DOHH2 (cell line): ENCODE measurements at regions not wholly inside any gene's neighbourhood (a gene's known extent, or its start where the extent isn't known, plus 50 kb on each side); places are given as distances from the start of the nearest gene placed in this dataset.
A peak's percentile ranks its signal among the peaks of the same experiment; 100 is the strongest.

ENCODE experiments used
- H3F3A ChIP-seq: fragments of 200-600 bp; sonication (generic), shearing (Covaris generic); 2 replicates; pipeline ENCODE4 v1.6.0; 2016; ENCODE audit warnings: antibody characterized with exemption, mild to moderate bottlenecking; ENCODE audit not compliant: control insufficient read depth, insufficient read depth
- H3K27ac ChIP-seq: fragments of 200-600 bp; sonication (generic); 2 replicates; pipeline ENCODE4 v1.5.1; 2014; ENCODE audit warnings: low read depth, mild to moderate bottlenecking, low read length, moderate library complexity
- H3K27me3 ChIP-seq: fragments of 200-600 bp; sonication (generic); 2 replicates; pipeline ENCODE4 v1.6.1; 2014; ENCODE audit warnings: mild to moderate bottlenecking, low read length, mixed read lengths; ENCODE audit not compliant: control insufficient read depth
- H3K36me3 ChIP-seq: fragments of 200-600 bp; sonication (generic); 2 replicates; pipeline ENCODE4 v1.6.1; 2014; ENCODE audit warnings: mild to moderate bottlenecking, low read length, moderate library complexity, mixed read lengths; ENCODE audit not compliant: control insufficient read depth
- H3K4me1 ChIP-seq: fragments of 200-600 bp; sonication (generic); 2 replicates; pipeline ENCODE4 v1.6.1; 2014; ENCODE audit warnings: mild to moderate bottlenecking, low read length, mixed read lengths; ENCODE audit not compliant: control insufficient read depth
- H3K4me2 ChIP-seq: fragments of 200-600 bp; sonication (generic); 2 replicates; pipeline ENCODE4 v1.6.0; 2014; ENCODE audit warnings: mild to moderate bottlenecking, low read length, moderate library complexity
- H3K4me3 ChIP-seq: fragments of 200-600 bp; sonication (generic); 2 replicates; pipeline ENCODE4 v1.5.1; 2014; ENCODE audit warnings: mild to moderate bottlenecking, low read length, mixed read lengths
- H3K79me2 ChIP-seq: fragments of 200-600 bp; sonication (generic); 2 replicates; pipeline ENCODE4 v1.6.1; 2014; ENCODE audit warnings: mild to moderate bottlenecking, low read length, mixed read lengths; ENCODE audit not compliant: control insufficient read depth
- H3K9me2 ChIP-seq: fragments of 200-600 bp; sonication (generic); replicated peaks from 2 replicates; pipeline ENCODE4 v1.6.1; 2014; ENCODE audit warnings: mild to moderate bottlenecking, low read length, mixed read lengths; ENCODE audit not compliant: control insufficient read depth
- H3K9me3 ChIP-seq: fragments of 200-600 bp; sonication (generic); 2 replicates; pipeline ENCODE4 v1.6.1; 2014; ENCODE audit warnings: antibody characterized with exemption, low read length, mixed read lengths; ENCODE audit not compliant: control insufficient read depth, insufficient read depth
- H4K20me1 ChIP-seq: fragments of 200-600 bp; sonication (generic); 2 replicates; pipeline ENCODE4 v1.6.0; 2014; ENCODE audit warnings: low read depth, mild to moderate bottlenecking, antibody characterized with exemption, low read length, moderate library complexity; ENCODE audit not compliant: control insufficient read depth, insufficient read depth
- EZH2phosphoT487 ChIP-seq: fragments of 200-600 bp; sonication (generic); IDR thresholded peaks from 2 replicates; pipeline ENCODE4 v1.6.1; 2017; ENCODE audit warnings: borderline replicate concordance, mild to moderate bottlenecking, antibody characterized with exemption, low read length, moderate library complexity, mixed read lengths
- TF ChIP-seq, protein P1 (sequence below): fragments of 200-600 bp; sonication (generic); IDR thresholded peaks from one replicate; pipeline ENCODE4 v1.5.1; 2014; ENCODE audit warnings: antibody characterized with exemption, mild to moderate bottlenecking, low read depth, low read length; ENCODE audit not compliant: poor library complexity, severe bottlenecking

DNA sequence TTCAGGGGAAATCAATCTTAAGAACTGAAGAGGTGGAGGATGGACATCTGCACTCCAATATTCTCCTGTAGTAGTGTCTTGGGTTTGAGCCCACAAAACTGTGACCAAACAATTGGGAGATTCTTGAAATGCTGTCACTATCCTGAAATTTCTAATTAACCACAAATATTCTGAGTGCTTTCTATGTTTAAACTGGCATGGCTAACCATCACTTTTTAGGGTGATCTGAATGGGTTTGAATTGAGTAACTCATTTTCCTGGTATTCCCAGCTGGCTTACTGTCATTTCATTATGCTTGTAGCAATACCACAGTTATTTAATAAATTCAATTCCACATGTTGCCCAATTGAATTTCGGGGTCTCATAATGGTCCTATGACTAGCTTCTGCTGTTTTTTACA, 216.9 kb upstream of the DCBLD2 start:
- no peaks in the 10 kb centered on the region for H4K20me1 ChIP-seq
- H3K27me3 ChIP-seq = no peaks in the 10 kb centered on the region; the same call in 1 of the 2 replicates
- no peak for TF ChIP-seq EZH2phosphoT487
- TF ChIP-seq, protein P1, sequence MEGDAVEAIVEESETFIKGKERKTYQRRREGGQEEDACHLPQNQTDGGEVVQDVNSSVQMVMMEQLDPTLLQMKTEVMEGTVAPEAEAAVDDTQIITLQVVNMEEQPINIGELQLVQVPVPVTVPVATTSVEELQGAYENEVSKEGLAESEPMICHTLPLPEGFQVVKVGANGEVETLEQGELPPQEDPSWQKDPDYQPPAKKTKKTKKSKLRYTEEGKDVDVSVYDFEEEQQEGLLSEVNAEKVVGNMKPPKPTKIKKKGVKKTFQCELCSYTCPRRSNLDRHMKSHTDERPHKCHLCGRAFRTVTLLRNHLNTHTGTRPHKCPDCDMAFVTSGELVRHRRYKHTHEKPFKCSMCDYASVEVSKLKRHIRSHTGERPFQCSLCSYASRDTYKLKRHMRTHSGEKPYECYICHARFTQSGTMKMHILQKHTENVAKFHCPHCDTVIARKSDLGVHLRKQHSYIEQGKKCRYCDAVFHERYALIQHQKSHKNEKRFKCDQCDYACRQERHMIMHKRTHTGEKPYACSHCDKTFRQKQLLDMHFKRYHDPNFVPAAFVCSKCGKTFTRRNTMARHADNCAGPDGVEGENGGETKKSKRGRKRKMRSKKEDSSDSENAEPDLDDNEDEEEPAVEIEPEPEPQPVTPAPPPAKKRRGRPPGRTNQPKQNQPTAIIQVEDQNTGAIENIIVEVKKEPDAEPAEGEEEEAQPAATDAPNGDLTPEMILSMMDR = no peak
- no peak overlapping the region for H3K4me3 ChIP-seq
- no peak overlapping the region for H3K27ac ChIP-seq
- H3K9me3 ChIP-seq = no peaks in the 10 kb centered on the region
- no peaks in the 10 kb centered on the region for H3K4me1 ChIP-seq
- no peaks in the 10 kb centered on the region for H3F3A ChIP-seq
- H3K4me2 ChIP-seq = no peak overlapping the region
- H3K9me2 ChIP-seq = no peaks in the 10 kb centered on the region
- no peaks in the 10 kb centered on the region for H3K36me3 ChIP-seq
- no peaks in the 10 kb centered on the region for H3K79me2 ChIP-seq

DNA sequence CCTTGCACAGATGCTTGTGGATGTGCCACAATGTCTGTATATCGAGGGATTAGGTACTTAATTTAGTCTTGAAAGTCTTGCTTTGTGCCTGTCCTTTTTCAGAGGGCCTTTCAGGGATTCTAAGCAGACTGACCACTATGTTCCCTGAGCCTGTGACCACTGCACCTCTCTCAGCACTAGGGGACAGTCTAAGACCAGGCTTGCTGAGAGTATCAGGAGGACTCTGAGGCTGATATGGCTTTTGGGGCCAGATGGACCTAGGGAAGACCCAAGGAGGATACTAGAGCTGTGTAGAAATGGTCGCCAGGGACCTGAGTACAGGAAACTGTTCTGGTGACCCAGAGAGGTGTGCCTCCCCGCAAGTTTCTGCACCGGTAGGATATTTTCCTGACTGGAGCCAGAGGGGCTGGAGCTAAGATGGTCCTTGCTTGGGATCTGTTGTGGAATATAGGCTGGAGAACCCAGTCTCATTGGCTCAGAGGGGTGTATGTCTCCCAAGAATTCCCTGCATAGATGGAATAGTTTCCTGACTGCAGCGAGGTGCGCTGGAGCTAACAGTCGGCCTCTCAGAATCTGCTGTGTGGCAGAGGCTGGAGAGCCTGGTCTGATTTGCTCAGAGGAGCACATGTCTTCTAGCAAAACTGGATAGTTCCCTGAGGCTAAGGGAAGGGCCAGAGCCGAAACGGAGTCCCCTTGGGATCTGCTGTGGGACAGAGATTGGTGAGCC, 213.2 kb upstream of the DCBLD2 start:
- no peak for TF ChIP-seq EZH2phosphoT487
- TF ChIP-seq, protein P1 = peak; percentile 31
- Histone ChIP-seq H3K79me2 (no peaks in the 10 kb centered on the region), H4K20me1 (no peaks in the 10 kb centered on the region), H3K9me2 (no peaks in the 10 kb centered on the region), H3K4me3 (no peak overlapping the region), H3K9me3 (no peaks in the 10 kb centered on the region), H3K27ac (no peak overlapping the region), H3K4me1 (no peaks in the 10 kb centered on the region), H3K36me3 (no peaks in the 10 kb centered on the region), H3F3A (no peaks in the 10 kb centered on the region), H3K4me2 (no peak overlapping the region), H3K27me3 (no peaks in the 10 kb centered on the region; the same call in 1 of the 2 replicates)

DNA sequence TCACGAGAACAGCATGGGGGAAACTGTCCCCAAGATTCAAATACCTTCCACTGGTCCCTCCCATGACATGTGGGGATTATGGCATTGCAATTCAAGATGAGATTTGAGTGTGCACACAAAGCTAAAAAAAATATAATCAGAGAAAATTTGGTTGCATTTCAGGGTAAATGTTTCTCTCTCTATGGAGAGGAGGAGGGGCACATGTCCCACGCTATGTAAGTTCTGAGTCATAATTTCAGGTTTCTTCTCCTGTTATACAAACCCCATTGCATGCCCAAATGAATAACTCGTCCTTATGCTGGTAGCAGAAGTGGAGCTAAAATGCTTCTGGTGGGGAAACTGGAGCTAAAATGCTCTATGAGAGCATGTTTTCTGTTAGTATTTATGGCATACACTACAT, 209.7 kb upstream of the DCBLD2 start:
- Histone ChIP-seq H3K9me3 (no peaks in the 10 kb centered on the region), H3F3A (no peaks in the 10 kb centered on the region), H3K4me2 (no peak overlapping the region), H3K27me3 (no peaks in the 10 kb centered on the region; the same call in 1 of the 2 replicates), H3K9me2 (no peaks in the 10 kb centered on the region), H3K4me3 (no peak overlapping the region), H3K4me1 (no peaks in the 10 kb centered on the region), H3K27ac (no peak overlapping the region), H3K36me3 (no peaks in the 10 kb centered on the region), H3K79me2 (no peaks in the 10 kb centered on the region), H4K20me1 (no peaks in the 10 kb centered on the region)
- TF ChIP-seq, protein P1 = no peak
- no peak for TF ChIP-seq EZH2phosphoT487
